HK-2 (cell line): ENCODE measurements at regions not wholly inside any gene's neighbourhood (a gene's known extent, or its start where the extent isn't known, plus 50 kb on each side); places are given as distances from the start of the nearest gene placed in this dataset.
A peak's percentile ranks its signal among the peaks of the same experiment; 100 is the strongest.

Source experiments
- DNase-seq: peaks from one replicate; pipeline ENCODE4 v3.0.0-alpha.2; 2018; ENCODE audit not compliant: unreplicated experiment

GRCh38 chr10:29857843-29858701 is 201.3 kb downstream of the JCAD start:
- DNase-seq: peak; percentile 57

DNA sequence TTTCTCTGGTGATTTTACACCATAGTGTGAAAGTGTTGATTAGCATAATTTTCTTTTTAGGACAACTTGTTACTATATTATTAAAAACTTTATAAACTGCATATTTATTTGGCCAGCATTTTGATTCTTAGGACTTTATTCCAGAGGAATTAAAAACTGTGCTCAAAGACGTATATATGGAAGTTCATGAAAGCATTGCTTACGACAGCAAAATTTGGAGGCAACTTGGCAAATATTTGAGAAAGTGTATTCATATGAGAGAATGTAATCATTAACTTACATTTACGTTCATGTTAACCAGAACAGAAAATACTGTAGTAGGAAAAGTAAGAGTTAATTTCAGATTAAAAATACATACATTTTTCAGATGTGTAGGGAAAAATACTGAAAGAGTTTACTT is 203.1 kb downstream of the JCAD start:
- no peak for DNase-seq

DNA sequence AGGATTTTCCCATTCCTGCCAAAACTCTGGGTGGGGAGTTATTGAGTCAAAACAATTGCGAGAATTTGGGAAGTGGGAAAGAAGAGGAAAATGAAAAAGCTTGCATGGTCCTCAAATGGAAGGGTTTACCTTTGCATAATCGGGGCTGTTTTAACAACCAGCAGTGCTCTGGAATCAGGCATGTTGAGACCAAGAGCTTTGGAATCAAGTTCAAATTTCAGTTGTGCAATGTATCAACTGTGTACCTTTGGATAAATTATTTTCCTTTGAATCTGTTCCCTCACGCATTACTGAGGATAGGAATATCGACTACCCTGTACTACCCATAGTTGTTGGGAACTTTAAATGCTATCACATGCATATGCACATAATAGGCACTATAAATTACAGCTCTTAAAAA is 205.5 kb downstream of the JCAD start:
- DNase-seq: no peak

DNA sequence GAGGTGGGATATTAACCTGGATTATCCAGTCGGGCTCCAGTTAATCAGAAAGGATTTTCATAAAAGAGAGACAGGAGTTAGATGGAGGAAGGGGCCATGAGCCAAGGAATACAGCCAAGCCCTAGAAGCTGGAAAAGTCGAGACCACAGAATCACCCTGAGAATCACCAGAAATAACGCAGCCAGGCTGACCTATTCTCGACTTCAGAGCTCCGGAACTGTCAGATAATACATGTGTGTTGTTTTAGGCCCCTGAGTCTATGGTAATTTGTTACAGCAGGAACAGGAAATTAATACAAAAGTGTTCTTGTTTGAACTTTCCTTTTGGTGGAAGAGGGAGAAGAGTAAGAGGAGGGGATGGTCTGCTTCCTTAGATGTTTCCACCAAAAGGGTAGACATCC is 208.1 kb downstream of the JCAD start:
- no peak for DNase-seq

DNA sequence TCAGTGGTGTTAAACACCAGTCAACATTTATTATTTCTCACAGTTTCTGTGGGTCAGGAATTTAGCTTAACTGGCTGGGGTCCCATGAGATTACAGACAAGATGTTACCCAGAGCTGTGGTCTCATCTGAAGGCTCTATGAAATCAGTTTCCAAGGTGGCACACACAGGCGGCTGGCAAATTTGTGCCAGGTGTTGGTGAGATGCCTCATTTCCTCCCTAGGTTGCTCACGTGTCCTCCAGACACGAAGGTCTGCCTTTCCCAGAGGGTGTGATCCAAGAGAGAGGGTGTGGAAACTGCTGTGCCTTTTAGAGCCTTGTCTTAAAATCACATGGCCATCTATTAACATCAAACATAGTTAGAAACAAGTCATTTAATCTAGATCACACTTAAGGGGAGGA is 209.0 kb downstream of the JCAD start:
- DNase-seq: no peak

- no peak for DNase-seq
These were observed 209.5 kb downstream of the JCAD start for GRCh38 chr10:29849886-29850285.

- DNase-seq: no peak
These were observed 210.1 kb downstream of the JCAD start for GRCh38 chr10:29849126-29849833.

- no peak for DNase-seq
These were observed 212.1 kb upstream of the SVIL start for GRCh38 chr10:29846881-29847280.

DNA sequence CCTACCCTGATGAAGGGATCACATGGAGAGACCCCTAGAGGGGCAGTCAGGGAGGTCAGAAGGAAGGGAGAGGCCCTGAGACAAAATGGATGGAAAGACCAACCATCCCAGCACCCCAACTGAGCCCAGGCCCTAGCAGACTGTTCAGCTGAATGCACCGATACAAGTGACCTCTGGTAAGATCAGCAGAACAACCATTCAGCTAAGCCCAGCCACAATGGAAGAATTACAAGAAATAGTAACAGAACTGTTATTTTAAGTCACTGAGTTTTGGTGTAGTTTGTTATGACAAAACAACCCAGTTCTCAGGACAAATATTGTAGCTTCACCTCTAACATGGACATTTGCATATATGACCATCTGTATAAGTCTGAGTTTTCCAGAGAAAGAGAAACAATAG is 210.4 kb upstream of the SVIL start:
- DNase-seq: no peak

- DNase-seq: no peak
These were observed 208.4 kb upstream of the SVIL start for GRCh38 chr10:29843143-29843542.

DNA sequence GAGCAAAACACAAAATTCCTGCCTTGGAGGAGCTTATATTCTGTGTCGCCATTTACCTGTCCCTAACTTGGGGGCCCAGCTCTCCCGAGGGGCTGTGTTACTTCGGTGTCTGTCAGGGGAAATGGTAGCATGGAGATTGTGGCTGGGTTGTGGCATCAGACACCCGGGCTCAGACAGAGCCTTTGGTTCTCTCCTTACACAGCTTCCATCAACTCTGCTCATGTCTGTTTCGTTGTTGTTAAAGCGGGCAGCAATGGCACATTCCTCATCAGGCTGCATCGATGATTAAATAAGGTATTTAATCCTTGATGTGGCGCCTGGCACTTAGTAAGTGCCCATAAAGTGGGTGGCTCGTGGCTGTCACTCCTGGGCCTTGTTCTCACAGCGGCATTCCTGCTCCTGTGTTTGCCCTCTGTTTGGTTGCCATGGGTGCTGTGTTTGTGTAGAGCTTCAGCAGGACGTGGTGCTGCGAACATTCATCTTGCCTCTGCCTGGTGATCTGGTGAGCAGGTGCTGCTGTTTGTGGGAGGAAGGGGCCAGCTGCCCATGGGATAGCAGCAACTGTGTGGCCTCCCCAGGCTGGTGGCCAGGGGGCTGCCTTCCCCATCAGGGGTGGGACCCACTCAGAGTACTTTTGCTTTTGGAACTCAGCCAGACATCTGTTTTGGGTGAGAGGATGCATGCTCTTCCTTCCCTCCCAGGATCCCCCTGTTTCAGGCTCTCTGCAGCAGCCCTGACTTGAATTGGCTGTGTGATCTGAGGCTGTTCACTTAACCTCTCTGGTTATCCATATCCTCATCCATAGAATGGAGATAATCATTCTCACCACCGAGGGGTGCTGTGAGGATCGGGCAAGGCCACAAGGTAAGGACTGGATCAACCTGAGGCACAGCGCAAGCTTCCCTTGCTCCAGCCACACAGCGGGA is 207.2 kb upstream of the SVIL start:
- no peak for DNase-seq

GRCh38 chr10:29840516-29841276 is 205.9 kb upstream of the SVIL start:
- DNase-seq: no peak

- DNase-seq: no peak
These were observed 205.2 kb upstream of the SVIL start for GRCh38 chr10:29839826-29840515.

GRCh38 chr10:29838539-29838938 is 203.8 kb upstream of the SVIL start:
- no peak for DNase-seq

GRCh38 chr10:29837586-29837985 is 202.8 kb upstream of the SVIL start:
- DNase-seq: no peak

- DNase-seq: no peak
These were observed 201.6 kb upstream of the SVIL start for GRCh38 chr10:29836396-29836795.

DNA sequence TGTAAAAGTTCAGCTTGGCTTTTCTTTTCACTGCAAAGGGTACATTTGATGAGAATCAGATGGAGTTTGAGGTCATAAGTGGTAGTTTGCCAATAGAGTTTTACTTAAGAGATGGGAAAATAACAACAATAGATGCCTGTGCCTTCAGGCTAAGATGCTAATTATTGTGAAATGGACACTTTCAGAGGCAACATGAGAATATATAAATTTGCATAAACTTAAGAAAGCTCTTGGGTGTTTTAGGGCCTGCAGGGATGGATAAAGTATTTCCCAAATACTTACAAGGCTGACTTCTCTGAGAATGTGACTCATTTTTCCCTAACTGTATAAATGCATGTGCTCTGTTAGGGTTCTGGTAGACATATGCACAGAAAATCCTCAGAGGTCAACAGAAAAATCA is 200.3 kb upstream of the SVIL start:
- DNase-seq: no peak

DNA sequence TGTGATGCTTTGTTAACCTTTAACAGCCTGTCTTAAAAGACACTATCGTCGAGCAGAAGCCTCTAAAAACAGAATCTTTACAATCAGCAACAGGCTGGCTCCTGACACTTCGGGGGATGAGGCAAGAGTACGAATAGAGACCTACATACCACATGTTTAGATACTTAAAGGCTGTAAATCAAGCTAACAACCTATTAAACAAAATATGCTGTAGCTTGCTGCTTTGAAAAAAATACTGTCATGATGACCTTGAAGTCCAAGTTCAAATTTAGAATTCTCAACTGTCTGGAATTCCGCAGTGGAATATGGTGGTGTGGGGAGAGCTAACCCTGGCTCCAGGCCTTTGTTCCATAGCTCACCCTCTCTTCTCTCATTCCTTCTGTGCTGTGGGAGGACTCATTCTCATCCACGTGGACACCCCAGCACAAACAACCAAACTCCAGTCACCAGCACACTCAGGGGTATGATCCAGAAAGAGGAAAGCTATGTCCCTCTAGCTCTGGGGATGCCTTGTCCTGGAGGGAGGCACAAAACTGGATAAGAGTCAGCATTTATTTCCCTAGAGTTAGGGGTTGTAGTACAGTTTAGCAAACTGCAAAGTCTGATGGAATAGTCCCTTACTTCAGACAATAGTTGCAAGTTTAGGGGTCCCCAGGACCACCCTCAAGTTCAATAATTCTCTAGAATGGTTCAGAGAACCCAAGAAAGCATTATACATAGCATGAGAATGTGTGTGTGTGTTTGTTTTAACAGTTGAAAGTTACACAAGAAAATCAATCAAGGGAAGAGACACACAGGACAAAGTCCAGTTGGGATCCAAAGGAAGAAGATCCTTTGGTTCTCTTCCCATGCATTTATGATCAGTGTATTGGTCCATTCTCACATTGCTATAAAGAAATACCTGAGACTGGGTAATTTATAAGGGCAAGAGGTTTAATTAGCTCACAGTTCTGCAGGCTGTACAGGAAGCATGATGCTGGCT is 196.1 kb upstream of the SVIL start:
- no peak for DNase-seq

DNA sequence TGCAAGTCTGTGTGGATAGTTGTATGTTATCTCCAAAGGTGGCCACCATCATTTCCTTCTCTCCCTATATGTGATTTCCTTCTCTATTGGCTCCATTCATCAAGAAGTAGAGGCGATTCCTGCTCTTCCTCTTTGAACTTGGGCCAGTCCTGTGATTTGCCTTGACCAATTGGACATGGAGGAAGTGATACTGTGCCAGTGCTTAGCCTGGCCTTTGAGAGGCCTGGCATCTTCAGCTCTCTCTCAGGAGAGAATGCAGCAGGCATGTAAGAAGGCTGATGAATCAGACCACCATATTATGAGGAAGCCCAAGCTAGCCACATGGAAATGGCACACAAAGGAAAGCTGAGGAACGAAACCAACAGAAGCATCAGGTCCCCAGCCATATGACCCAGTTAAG is 195.0 kb upstream of the SVIL start:
- DNase-seq: no peak

DNA sequence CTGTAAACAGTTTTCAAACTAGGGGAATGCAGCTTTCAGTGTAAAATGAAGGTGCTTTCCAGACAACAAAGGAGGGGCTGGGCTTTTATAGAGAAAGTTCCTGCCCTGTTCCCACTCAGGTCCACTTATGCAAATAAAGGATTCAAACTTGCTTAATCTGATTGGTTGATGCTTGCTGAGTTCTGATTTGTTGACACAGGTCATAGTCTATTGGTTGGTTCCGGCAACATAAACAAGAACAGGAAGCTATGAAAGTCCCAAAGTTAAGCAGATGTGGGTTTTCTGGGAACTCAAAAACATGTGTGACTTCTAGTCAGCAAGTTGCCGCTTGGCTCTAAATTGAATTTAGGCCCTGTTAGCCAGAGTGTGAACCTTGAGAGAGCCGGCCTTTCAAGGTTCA is 194.2 kb upstream of the SVIL start:
- DNase-seq: no peak
